Upper lobe of right lung (tissue), 1 donor: ENCODE measurements at regions not wholly inside any gene's neighbourhood (a gene's known extent, or its start where the extent isn't known, plus 50 kb on each side); places are given as distances from the start of the nearest gene placed in this dataset.

ENCODE experiments used
- ATAC-seq: fragments of 200-7000 bp; cut with Tn5 transposase; one replicate; pipeline ENCODE4 v1.9.1; 2020; ENCODE audit warnings: mild to moderate bottlenecking, moderate library complexity
- DNase-seq: peaks from one replicate; pipeline ENCODE4 v3.0.0-alpha.2; 2020
- H3K27ac ChIP-seq: fragments of 200-600 bp; one replicate; pipeline ENCODE4 v1.8.0; 2022
- H3K27me3 ChIP-seq: fragments of 200-600 bp; one replicate; pipeline ENCODE4 v1.8.0; 2022; ENCODE audit warnings: mild to moderate bottlenecking
- H3K36me3 ChIP-seq: fragments of 200-600 bp; one replicate; pipeline ENCODE4 v1.8.0; 2022
- H3K4me1 ChIP-seq: fragments of 200-600 bp; one replicate; pipeline ENCODE4 v1.8.0; 2022
- H3K4me3 ChIP-seq: fragments of 200-600 bp; one replicate; pipeline ENCODE4 v1.8.0; 2022; ENCODE audit warnings: mild to moderate bottlenecking
- H3K9me3 ChIP-seq: fragments of 200-600 bp; one replicate; pipeline ENCODE4 v1.8.0; 2022
- CTCF ChIP-seq: fragments of 200-600 bp; IDR thresholded peaks from one replicate; pipeline ENCODE4 v1.8.0; 2022; ENCODE audit warnings: antibody characterized with exemption
- intact Hi-C: fragments of 100-400 bp; cut with DNase I; formaldehyde crosslinking; loops from one replicate; pipeline ENCODE4 v1.11.0; 2022
- donor health status: DM: no; HTN: yes; CAD: no; lungs with severe emphysema.

- Histone ChIP-seq H3K27ac (no peak overlapping the region), H3K27me3 (no peaks in the 10 kb centered on the region), H3K9me3 (no peaks in the 10 kb centered on the region), H3K4me3 (no peak overlapping the region), H3K4me1 (no peaks in the 10 kb centered on the region), H3K36me3 (no peaks in the 10 kb centered on the region)
- no peak for TF ChIP-seq CTCF
- ATAC-seq (no peak), DNase-seq (no peak)
- intact Hi-C loops, result no loop called here
Measured at GRCh38 chr2:160680974-160681373, 187.4 kb upstream of the RBMS1 start.

GRCh38 chr2:160683206-160683605 lies 189.6 kb upstream of the RBMS1 start:
- DNase-seq, result no peak
- Histone ChIP-seq H3K4me1 (no peaks in the 10 kb centered on the region), H3K9me3 (no peaks in the 10 kb centered on the region), H3K27ac (no peak overlapping the region), H3K4me3 (no peak overlapping the region), H3K27me3 (no peaks in the 10 kb centered on the region), H3K36me3 (no peaks in the 10 kb centered on the region)
- intact Hi-C loops, result no loop called here
- no peak for ATAC-seq
- no peak for TF ChIP-seq CTCF

- TF ChIP-seq CTCF, result no peak
- H3K4me1 ChIP-seq, result no peaks in the 10 kb centered on the region
- ATAC-seq (no peak), DNase-seq (no peak)
- H3K4me3 ChIP-seq, result no peak overlapping the region
- no peak overlapping the region for H3K27ac ChIP-seq
- H3K27me3 ChIP-seq, result no peaks in the 10 kb centered on the region
- no peaks in the 10 kb centered on the region for H3K36me3 ChIP-seq
- intact Hi-C loops, result no loop called here
- H3K9me3 ChIP-seq, result no peaks in the 10 kb centered on the region
Measured at GRCh38 chr2:160687629-160688028, 194.0 kb upstream of the RBMS1 start.

GRCh38 chr2:160689441-160689840 lies 195.8 kb upstream of the RBMS1 start:
- no peak for ATAC-seq
- Histone ChIP-seq H3K27ac (no peak overlapping the region), H3K27me3 (no peaks in the 10 kb centered on the region), H3K36me3 (no peaks in the 10 kb centered on the region), H3K9me3 (no peaks in the 10 kb centered on the region), H3K4me1 (no peaks in the 10 kb centered on the region), H3K4me3 (no peak overlapping the region)
- DNase-seq, result no peak
- intact Hi-C loops, result no loop called here
- no peak for TF ChIP-seq CTCF

- no peak for TF ChIP-seq CTCF
- Histone ChIP-seq H3K27me3 (no peaks in the 10 kb centered on the region), H3K4me1 (no peaks in the 10 kb centered on the region), H3K27ac (no peak overlapping the region), H3K36me3 (no peaks in the 10 kb centered on the region), H3K9me3 (no peaks in the 10 kb centered on the region), H3K4me3 (no peak overlapping the region)
- DNase-seq (no peak), ATAC-seq (no peak)
- intact Hi-C loops, result no loop called here
Measured at GRCh38 chr2:160694221-160694620, 200.6 kb upstream of the RBMS1 start.

GRCh38 chr2:160694631-160695030 lies 201.0 kb upstream of the RBMS1 start:
- TF ChIP-seq CTCF, result no peak
- Histone ChIP-seq H3K4me3 (no peak overlapping the region), H3K27me3 (no peaks in the 10 kb centered on the region), H3K36me3 (no peaks in the 10 kb centered on the region), H3K9me3 (no peaks in the 10 kb centered on the region), H3K27ac (no peak overlapping the region), H3K4me1 (no peaks in the 10 kb centered on the region)
- ATAC-seq (no peak), DNase-seq (no peak)
- intact Hi-C loops, result no loop called here
